NOMO-1 (cell line): ENCODE measurements at regions not wholly inside any gene's neighbourhood (a gene's known extent, or its start where the extent isn't known, plus 50 kb on each side); places are given as distances from the start of the nearest gene placed in this dataset.
"Not testable (repeated sequence)": the region's sequence is repeated elsewhere in the genome, so short reads cannot be mapped to it uniquely, and the experiment has no call there.

Experiments
- DNase-seq, 2 experiments: peaks; one replicate each; lab custom pipeline; 2025; ENCODE audit not compliant: unreplicated experiment in 2 of 2; lab: John Stamatoyannopoulos, UW

DNA sequence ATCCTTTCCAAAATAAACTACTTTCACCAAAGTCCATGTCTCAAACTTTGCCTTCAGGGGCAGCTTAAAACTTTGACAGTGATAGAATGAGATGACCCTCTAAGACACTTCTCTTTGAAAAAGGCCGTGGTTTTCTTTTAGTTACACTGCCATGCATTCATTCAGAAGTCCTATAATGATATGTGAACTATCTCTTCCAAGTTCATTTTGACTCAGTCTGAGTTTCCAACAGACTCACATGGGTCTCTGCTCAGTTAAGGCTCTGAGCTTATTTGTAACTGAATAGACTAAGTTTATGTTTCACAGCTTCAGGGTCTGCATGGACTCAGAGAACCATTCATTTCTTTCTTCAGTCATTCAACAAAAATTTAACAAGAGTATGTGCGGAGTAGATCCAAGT is 208.9 kb upstream of the PRSS1 start:
- DNase-seq = no peak

DNA sequence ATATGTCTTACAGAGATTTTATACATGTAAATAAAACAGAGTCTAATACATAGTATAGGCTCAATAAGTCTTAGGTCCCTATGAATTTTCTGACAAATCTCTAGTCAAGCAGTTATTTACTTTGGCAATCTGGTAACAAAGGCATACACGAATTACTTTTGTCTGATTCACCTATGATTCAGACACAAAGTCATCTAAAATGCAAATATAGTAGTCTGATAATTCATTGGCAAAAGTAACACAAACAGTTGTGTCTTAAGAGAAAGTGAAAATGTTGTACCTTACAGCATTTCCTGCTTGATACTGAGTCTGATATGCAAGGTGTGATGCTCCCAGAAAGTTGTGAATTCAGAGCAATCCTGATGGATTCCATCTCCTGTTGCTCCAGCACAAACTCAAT is 209.4 kb upstream of the PRSS1 start:
- no peak for DNase-seq

DNA sequence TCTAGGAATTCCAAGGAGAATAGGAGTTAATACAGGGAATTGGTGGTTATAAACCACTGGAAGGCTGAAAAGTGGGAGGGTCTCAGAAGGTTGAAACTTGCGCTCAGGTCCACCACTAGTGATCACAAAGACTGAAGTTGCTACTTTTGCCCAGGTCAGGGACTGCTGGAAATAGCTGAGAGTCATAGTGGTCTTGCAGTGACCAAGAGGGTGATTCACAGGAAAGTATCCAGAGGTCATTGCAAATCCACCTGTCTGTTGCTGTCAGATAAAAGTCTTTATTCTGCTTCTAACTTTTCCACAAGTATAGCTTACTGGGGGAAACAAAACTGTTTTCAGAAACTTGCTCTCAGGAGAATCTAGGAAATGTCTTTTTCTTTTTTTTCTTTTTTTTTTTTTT is 211.5 kb upstream of the PRSS1 start:
- DNase-seq = no peak

DNA sequence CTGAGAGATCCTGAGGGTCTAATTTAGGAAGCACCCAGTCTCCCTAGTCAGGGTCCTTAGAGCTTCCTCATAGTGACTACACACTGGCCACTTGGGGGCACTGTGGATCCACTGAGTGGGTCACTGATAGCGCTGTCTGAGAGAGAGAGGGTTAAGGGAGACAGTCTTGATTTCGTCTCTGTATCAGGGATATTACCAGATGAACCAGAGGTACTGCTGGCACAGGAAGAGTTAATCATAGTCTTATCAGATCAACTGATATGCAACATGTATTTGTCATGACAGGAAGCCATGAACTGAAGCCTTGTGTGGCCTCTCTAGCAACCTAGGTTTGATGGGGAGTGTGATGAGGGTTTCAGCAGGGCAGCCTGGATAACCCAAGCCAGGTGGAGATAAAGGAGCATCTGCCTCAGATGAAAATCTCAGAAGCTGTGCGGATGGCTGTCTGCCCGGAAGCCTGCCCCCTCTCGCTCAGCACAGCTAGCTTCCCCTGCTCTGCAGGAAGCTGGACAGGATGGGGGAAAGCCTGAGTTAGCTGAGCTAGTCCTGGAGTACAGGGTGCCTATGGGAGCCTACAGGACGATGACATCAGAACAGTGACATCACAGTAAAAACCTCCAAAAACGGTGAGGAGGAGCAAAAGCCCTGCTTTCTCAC is 214.0 kb upstream of the PRSS1 start:
- DNase-seq = peak in 1 of 2 experiments; percentile 23

DNA sequence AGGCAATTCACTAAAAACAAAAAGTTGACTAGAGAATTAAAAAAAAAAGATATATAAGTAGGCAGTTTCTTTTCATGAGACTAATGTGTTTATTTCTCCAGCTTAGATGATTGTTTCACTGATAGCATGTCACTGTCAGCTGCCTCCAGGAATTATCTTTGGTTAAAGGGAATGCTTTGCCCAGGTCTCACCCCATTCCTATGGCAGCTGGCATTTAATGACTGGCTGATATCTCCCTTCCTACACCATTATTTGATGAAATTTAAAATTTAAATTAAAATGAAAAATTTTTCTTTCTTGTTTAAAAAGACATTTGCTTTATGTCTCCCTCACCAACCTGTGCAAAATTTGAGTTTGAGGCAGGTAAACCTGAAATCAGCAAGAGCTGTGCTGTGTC is 214.5 kb upstream of the PRSS1 start:
- no peak for DNase-seq

DNA sequence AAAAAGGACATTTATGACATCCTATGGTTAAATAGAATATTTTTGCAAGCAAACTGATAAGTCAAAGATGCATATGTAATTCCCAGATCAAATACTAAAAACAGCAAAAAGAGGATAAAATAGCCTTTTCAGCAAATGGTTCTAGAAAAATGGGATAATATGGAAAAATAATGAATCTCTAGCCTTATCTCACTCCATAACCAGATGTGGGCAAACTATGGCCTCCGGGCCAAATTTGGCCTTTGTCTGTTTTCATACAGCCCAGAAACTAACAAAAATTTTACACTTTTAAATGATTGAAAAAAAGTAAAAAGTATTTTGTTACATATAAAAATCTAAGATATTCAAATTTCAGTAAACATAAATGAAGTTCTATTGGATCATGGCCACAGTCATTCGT is 215.4 kb upstream of the PRSS1 start:
- DNase-seq = no peak

DNA sequence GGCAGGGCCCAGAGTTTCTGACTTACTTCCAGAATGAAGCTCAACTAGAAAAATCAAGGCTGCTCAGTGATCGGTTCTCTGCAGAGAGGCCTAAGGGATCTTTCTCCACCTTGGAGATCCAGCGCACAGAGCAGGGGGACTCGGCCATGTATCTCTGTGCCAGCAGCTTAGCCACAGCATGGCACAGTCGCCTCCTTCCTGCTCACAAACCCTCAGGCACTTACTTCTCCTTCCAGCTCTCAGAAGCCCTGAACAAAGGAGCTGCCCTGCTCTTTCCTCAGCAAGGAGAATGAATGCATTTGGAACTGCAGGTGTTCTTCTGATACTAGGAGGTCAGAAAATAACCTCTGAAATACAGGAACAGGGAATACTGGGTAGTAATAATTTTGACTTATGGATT is 219.7 kb upstream of the PRSS1 start:
- DNase-seq = no peak

DNA sequence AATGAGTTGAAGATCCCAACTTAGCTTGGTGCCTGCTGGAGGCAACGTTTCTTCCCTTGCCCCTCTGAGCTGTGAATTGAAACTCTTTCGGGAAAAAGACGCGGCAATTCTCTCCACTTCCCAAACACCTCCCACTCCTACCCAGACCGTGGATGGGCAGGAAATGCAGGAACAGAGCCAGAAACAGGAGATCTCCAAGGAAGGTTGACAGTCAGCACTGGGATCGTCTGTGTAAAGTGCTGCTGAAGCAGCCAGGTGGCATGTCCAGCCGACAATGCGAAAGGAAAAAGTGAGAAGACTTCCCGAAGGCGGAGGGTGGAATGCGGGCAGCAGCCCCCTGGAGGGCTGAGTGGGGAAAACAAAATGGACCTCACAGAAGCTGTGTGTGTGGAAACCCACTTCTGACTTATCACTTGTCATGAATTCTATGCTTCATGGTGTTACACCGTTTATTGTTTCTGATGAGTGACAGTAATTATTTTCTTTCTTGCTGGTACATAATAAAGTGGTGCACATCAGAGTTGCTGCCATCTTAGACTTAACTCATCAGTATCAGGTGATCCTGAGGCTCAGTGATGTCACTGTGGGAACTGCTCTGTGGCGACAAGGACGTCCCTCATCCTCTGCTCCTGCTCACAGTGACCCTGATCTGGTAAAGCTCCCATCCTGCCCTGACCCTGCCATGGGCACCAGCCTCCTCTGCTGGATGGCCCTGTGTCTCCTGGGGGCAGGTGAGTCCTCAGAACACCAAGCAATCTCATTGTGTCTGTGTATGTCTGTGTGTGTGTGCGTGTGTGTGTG is 220.5 kb upstream of the PRSS1 start:
- DNase-seq = no peak

DNA sequence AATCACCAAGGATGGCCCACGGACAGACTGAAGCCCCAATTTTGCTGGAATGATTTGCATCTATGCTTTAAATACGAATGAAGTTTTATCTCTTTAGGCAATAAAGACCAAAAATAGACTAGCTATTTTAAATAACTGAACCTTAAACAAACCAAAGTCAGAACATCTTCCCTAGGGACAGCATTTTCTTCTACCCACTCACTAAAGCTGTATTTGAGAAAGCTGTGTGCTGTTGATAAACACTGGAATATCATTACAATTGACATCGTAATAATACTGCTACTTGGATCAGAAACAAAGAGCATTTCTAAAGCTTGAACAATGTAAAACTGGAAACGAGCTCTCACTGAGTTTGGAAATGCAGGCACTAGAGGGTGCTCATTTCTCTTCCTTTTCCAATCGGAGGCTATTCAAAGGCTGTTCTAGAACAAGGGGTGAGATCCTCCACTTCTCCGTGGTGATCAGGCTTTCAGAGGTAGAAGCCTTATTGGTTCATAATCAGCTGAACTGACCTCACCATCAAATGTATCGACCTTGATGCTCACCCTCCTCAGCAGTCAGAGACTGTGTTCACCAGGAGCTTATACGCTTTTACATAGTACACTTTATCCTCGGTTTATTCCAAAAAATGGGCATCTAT is 225.3 kb upstream of the PRSS1 start:
- DNase-seq = no peak

DNA sequence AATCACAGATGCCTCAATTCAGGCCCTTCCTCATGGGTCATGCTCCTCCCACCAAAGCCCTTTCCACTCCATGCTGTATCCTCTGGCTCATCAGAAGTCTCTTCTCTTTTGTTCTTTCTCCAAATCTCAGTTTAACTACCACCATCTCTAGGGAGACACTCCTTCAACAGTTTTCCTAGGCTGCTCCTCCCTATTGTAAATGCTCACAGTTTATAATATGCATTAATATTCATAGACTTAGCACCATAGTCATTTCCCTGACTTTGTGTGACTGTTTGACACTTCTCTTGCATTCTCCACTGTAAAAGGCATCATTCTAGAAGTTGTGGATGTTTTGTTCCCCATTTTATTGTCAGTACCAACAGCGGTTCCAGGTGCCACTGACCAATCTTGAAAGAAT is 226.5 kb upstream of the PRSS1 start:
- no peak for DNase-seq

DNA sequence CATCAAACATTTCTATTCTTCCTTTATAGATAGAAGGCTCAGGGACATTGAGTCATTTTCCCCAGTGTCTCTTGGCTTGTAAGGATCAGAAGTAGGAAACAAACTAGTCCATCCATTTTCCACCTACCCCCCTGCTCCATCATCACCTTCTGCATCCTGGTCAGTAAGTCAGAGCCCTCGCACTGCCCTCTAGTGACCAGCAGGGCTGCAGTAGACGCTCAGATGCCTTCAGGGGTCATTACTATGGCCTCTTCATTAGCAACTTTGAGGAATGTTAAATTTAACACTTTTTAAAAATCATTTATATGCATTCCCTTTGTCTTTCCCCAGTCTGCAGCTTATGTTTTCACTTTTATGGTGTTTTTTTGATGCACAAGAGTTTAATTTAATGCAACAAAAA is 228.4 kb upstream of the PRSS1 start:
- not testable (repeated sequence) for DNase-seq

DNA sequence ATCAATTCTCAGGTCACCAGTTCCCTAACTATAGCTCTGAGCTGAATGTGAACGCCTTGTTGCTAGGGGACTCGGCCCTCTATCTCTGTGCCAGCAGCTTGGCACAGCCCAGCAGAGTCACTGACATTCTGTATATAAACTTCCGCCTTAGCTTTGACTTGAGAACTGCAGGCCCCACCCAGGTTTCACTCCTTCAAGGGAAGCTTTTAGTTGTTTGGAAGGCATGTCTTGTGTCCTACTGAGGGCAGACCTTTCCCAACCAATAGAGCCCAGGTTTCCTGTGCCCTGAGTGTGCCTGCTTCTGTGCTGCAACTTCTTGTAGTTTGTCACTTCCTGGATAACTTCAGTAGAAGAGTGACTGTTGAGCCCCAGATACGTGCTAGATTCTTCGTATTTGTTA is 228.8 kb upstream of the PRSS1 start:
- DNase-seq = not testable (repeated sequence)

DNA sequence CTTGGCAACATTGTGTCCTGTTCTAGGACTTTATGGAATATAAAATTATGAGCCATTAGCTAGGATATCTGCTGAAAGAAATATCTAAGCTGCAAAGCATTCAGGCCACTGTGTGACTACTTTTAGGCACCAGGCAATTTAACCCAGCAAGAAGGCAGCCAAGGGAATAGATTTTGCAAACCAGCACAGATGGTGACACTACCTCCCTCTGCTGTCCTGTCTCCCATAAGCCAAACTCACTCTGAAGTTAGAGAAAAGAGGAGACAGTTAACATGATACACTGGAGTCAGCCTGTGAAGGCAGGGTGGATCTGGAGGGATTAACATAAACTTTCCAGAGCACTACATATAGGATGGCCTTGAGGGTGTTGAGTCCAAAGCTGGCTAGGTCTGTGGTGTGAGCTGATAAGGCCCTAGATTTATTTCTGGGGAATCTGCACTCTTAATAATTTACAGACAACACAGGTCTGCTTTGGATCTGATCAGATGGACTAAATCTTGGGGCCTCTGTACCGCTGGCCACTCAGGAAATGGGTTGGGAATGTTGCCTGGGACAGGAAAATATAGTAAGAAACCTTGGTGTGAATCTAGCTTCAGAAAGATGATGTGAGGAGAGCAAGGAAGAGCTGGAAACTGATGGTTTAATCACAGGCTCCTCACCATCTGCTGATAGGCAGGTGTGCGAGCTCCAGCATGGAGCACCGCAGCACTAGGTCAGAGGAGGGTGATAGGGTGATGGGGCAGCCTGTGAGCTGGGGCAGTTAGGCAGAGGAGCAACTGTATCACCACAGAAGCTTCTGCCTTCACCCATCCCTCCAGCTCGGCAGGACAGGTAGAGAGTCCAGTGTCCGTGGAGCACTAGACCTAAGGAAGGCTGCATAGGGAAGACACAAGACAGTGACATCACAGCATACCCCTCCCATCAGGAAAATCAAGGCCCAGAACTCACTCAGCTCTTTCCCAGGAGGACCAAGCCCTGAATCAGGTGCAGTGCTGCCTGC is 229.9 kb upstream of the PRSS1 start:
- no peak for DNase-seq

DNA sequence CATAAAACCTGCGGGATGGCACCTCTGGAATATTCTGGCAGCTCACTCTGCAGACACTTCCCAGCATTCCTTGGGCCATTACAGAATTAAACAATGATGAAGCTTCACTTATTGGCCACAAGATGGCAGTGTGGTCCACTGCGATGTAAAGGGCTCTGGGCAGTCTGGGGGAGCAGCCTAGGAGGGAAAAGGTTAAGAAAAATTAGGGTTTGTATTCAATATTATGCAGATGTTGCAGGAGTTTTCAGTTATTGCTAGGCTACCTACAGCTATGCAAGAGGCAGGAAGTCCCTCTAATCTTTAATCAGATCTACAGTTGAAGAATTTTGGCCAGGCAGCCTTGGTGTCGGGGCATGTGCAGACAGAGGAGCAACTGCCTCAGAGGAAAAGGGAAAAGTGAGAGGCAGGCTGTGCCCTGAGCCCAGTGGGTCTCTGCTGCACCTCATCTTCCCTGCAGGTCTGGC is 233.2 kb upstream of the PRSS1 start:
- peak; percentile 6 to 23 for DNase-seq

DNA sequence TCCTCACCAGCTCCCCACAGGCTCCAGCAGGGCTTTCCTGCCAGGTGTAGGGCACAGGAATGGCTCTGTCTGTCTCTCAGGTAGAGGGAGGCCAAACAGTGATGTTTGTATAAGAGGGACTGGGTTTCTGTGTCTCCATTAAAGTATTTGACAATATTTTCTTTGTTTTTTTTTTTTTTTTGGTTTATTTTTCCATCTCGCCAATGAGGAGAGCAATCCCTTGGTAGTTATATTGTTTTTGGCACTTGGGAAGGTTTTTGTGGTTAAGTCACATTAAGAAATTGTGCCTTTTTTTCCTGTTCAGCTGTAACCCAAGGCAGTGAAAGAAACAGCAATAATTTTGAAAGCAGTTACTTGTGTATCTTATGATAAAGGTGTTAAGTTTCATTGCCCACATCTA is 234.6 kb upstream of the PRSS1 start:
- not testable (repeated sequence) for DNase-seq

DNA sequence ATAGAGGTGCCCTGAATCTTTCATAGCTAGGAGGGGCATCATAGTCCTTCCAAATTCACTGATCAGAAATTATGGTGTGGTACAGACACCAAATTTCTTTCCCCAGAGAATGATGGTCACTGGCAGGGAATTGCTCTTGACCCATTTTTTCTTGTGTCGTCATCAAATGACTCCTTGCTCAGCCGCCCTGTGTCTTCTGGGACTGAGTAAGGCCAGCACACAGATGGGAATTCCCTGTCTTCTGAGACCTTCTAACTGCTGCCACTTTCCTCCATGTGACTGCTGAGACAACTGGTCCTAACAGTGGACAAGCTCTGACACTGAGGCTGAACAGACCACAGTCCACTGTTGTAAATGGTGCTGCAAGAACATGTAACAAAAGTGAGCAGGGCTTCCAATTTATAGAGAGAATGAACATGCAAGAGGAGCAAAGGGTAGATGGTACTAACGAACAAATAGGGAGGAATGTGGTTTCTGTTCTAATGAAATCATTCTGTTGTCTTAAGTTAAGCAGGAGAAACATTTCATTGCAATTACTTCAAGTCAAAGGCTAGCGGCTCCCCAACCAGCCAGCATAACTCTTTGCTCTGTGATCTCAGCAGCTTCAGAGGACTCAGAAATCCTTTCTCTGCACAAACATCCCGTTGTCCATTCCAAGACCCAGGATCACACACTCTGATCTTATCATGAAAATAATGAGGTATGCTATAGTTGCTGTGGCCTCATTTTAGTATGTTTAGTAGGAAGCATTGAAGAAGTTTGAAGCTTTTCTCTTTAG is 235.9 kb upstream of the PRSS1 start:
- DNase-seq = no peak

DNA sequence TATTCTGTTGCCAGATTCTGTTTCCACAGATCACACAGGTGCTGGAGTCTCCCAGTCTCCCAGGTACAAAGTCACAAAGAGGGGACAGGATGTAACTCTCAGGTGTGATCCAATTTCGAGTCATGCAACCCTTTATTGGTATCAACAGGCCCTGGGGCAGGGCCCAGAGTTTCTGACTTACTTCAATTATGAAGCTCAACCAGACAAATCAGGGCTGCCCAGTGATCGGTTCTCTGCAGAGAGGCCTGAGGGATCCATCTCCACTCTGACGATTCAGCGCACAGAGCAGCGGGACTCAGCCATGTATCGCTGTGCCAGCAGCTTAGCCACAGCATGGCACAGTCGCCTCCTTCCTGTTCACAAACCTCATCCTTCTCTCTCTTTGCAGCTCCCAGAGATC is 237.5 kb upstream of the PRSS1 start:
- no peak for DNase-seq

DNA sequence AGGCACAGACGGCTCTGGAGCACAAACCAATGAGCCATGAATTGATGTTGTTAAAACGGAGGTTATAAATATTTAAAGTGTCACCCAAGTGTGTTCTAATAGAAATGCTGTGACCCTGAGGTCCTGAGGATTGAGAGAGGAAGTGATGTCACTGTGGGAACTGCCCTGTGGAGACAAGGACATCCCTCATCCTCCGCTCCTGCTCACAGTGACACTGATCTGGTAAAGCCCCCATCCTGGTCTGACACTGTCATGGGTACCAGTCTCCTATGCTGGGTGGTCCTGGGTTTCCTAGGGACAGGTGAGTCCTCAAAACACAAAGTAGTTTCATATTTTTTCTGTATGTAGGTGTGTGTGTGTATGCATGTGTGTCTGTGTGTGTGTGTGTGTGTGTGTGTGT is 237.9 kb upstream of the PRSS1 start:
- DNase-seq = no peak

DNA sequence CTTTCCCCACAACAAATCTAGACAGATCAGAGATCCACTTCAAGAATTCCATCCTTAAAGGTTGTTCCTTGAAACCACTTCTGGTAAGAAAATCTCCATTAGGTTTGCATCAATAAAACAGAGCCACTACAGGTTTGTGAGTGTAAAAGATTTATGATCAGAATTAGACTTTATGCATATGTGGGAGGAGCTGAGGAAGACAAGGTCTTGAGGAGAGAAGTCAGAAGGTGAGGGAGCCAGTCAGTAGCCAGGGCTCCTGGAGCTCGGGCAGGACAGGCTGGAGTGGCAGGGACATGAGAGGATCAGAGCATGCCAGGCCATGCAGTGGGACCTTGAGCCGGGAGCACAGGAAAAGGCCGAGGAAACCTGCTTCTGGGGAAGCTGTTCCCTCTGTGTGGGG is 240.0 kb upstream of the PRSS1 start:
- DNase-seq = not testable (repeated sequence)

DNA sequence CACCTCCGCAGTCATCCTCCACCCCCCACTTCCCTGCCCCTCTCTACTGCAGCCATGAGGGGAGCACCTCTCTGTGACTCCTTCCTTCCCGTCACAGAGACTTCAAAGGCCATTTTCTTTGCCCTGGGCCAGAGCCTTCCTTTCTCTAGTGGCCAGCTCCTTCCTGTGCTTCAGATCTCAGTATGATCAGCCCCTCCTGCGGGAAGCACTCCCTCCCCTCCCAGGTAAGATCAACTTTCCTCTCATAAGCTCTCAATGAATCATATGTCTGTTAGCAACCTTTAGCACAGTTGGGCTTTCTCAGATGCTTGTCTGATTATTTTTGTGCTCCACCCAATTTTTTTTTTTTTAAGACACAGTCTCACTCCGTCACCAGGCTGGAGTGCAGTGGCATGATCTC is 241.0 kb upstream of the PRSS1 start:
- DNase-seq = no peak
